Astrocyte (in vitro differentiated cells and primary cell): ENCODE measurements at regions not wholly inside any gene's neighbourhood (a gene's known extent, or its start where the extent isn't known, plus 50 kb on each side); places are given as distances from the start of the nearest gene placed in this dataset.

ENCODE experiments used
- DNase-seq: peaks from one replicate; pipeline ENCODE4 v3.0.0-alpha.2; 2010; ENCODE audit warnings: low read depth
- FAIRE-seq: peaks from 2 replicates; lab custom pipeline; 2011; peaks lifted over from hg19 to GRCh38; lab: Jason Lieb, UNC
- H2AFZ ChIP-seq: 2 replicates; pipeline ENCODE4 v1.6.0; 2012; ENCODE audit warnings: low read depth, low read length, inconsistent platforms
- H3K27ac ChIP-seq: 2 replicates; pipeline ENCODE4 v1.5.1; 2011; ENCODE audit warnings: low read depth, low read length, inconsistent platforms
- H3K27me3 ChIP-seq: 2 replicates; pipeline ENCODE4 v1.6.0; 2011; ENCODE audit warnings: low read length, inconsistent platforms; ENCODE audit not compliant: insufficient read depth
- H3K36me3 ChIP-seq: 2 replicates; pipeline ENCODE4 v1.5.1; 2011; ENCODE audit warnings: low read length, inconsistent platforms; ENCODE audit not compliant: insufficient read depth
- H3K4me1 ChIP-seq: 2 replicates; pipeline ENCODE4 v1.5.1; 2011; ENCODE audit warnings: low read length, inconsistent platforms; ENCODE audit not compliant: insufficient read depth
- H3K4me2 ChIP-seq: 2 replicates; pipeline ENCODE4 v1.6.0; 2012; ENCODE audit warnings: low read length, inconsistent platforms
- H3K4me3 ChIP-seq: 2 replicates; pipeline ENCODE4 v1.5.1; 2011; ENCODE audit warnings: low read depth, mild to moderate bottlenecking, low read length, inconsistent platforms; ENCODE audit not compliant: insufficient read depth
- H3K79me2 ChIP-seq: 2 replicates; pipeline ENCODE4 v1.6.0; 2012; ENCODE audit warnings: mild to moderate bottlenecking, low read length, inconsistent platforms; ENCODE audit not compliant: insufficient read depth
- H3K9ac ChIP-seq: 2 replicates; pipeline ENCODE4 v1.6.0; 2012; ENCODE audit warnings: mild to moderate bottlenecking, low read length, inconsistent platforms
- H3K9me3 ChIP-seq: 2 replicates; pipeline ENCODE4 v1.5.1; 2012; ENCODE audit warnings: low read depth, mild to moderate bottlenecking, low read length, inconsistent platforms; ENCODE audit not compliant: insufficient read depth
- H4K20me1 ChIP-seq: 2 replicates; pipeline ENCODE4 v1.6.0; 2012; ENCODE audit warnings: low read length, inconsistent platforms; ENCODE audit not compliant: insufficient read depth
- H3K27ac Mint-ChIP-seq: one replicate; pipeline ENCODE4 v1.8.0; 2021; ENCODE audit warnings: mild to moderate bottlenecking, mixed read lengths; ENCODE audit not compliant: unreplicated experiment
- H3K27me3 Mint-ChIP-seq: one replicate; pipeline ENCODE4 v1.8.0; 2021; ENCODE audit warnings: low read depth, mixed read lengths; ENCODE audit not compliant: unreplicated experiment
- H3K36me3 Mint-ChIP-seq: one replicate; pipeline ENCODE4 v1.8.0; 2021; ENCODE audit warnings: low read depth, mixed read lengths; ENCODE audit not compliant: unreplicated experiment
- H3K4me1 Mint-ChIP-seq: one replicate; pipeline ENCODE4 v1.8.0; 2021; ENCODE audit warnings: low read depth, mixed read lengths; ENCODE audit not compliant: unreplicated experiment
- H3K4me3 Mint-ChIP-seq: one replicate; pipeline ENCODE4 v1.8.0; 2021; ENCODE audit warnings: mild to moderate bottlenecking, moderate library complexity, mixed read lengths; ENCODE audit not compliant: unreplicated experiment
- H3K9me3 Mint-ChIP-seq: one replicate; pipeline ENCODE4 v1.8.0; 2021; ENCODE audit warnings: mild to moderate bottlenecking, mixed read lengths; ENCODE audit not compliant: unreplicated experiment
- EZH2 ChIP-seq: IDR thresholded peaks from 2 replicates; pipeline ENCODE4 v1.6.1; 2012; ENCODE audit warnings: mild to moderate bottlenecking, low read length, inconsistent platforms; ENCODE audit not compliant: insufficient read depth
- TF ChIP-seq, protein P1 (sequence below): IDR thresholded peaks from 2 replicates; pipeline ENCODE4 v1.5.1; 2011; ENCODE audit warnings: low read depth, mild to moderate bottlenecking, inconsistent platforms, low read length, moderate library complexity; ENCODE audit not compliant: insufficient read depth

DNA sequence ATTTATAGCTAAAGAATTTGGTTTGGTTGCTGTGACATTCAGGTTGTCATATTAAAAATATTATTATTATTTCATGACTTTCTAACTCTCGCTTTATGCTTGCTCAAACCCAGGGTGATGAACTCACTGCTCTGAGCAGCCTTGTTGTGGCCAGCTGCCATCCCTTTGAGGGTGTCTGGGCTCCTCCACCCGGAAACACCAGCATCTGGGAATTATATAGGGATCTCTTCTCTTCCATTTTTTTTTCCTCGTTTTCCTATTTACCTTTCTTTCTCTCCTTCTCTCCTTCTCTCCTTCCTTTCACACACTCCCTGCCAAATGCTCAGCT is 355.8 kb upstream of the SMARCA2 start:
- H3K36me3 Mint-ChIP-seq, result no peaks in the 10 kb centered on the region
- H3K27me3 Mint-ChIP-seq, result no peaks in the 10 kb centered on the region
- no peaks in the 10 kb centered on the region for H3K4me1 ChIP-seq
- no peak overlapping the region for H3K27ac ChIP-seq
- no peak for DNase-seq
- no peaks in the 10 kb centered on the region for H3K27me3 ChIP-seq
- H3K36me3 ChIP-seq, result no peaks in the 10 kb centered on the region
- no peaks in the 10 kb centered on the region for H4K20me1 ChIP-seq
- no peak overlapping the region for H3K9ac ChIP-seq
- peaks cover 8% of the 10 kb centered on the region for H3K9me3 ChIP-seq
- no peak overlapping the region for H3K4me3 ChIP-seq
- no peak overlapping the region for H2AFZ ChIP-seq
- H3K4me3 Mint-ChIP-seq, result no peak overlapping the region
- no peak for FAIRE-seq
- H3K4me1 Mint-ChIP-seq, result no peaks in the 10 kb centered on the region
- H3K27ac Mint-ChIP-seq, result no peak overlapping the region
- no peaks in the 10 kb centered on the region for H3K79me2 ChIP-seq
- no peak overlapping the region for H3K4me2 ChIP-seq
- H3K9me3 Mint-ChIP-seq, result no peaks in the 10 kb centered on the region
- no peak for TF ChIP-seq EZH2
- TF ChIP-seq, protein P1, sequence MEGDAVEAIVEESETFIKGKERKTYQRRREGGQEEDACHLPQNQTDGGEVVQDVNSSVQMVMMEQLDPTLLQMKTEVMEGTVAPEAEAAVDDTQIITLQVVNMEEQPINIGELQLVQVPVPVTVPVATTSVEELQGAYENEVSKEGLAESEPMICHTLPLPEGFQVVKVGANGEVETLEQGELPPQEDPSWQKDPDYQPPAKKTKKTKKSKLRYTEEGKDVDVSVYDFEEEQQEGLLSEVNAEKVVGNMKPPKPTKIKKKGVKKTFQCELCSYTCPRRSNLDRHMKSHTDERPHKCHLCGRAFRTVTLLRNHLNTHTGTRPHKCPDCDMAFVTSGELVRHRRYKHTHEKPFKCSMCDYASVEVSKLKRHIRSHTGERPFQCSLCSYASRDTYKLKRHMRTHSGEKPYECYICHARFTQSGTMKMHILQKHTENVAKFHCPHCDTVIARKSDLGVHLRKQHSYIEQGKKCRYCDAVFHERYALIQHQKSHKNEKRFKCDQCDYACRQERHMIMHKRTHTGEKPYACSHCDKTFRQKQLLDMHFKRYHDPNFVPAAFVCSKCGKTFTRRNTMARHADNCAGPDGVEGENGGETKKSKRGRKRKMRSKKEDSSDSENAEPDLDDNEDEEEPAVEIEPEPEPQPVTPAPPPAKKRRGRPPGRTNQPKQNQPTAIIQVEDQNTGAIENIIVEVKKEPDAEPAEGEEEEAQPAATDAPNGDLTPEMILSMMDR, result no peak

DNA sequence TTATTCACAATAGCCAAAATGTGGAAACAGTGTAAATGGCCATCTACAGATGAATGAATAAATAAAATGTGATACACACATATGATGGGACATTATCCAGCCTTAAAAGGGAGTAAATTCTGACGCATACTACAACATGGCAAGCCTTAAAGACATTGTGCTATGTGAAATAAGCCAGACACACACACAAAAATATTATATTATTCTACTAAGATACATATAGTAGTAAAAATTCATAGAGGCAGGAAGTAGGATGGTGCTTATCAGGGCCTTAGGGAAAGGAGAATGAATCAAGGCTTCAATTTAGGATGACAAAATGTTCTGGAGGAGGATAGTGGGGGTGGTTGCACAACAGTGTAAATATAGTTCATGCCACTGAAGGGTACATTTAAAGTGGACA is 346.7 kb upstream of the SMARCA2 start:
- H3K27ac ChIP-seq, result no peak overlapping the region
- no peak overlapping the region for H3K4me3 ChIP-seq
- H3K4me1 Mint-ChIP-seq, result no peaks in the 10 kb centered on the region
- no peak for TF ChIP-seq EZH2
- TF ChIP-seq, protein P1, result no peak
- H3K27ac Mint-ChIP-seq, result no peak overlapping the region
- H3K9ac ChIP-seq, result no peak overlapping the region
- H3K9me3 ChIP-seq, result peaks cover 7% of the 10 kb centered on the region
- no peaks in the 10 kb centered on the region for H3K4me1 ChIP-seq
- H2AFZ ChIP-seq, result no peak overlapping the region
- H3K36me3 ChIP-seq, result no peaks in the 10 kb centered on the region
- peaks cover 2% of the 10 kb centered on the region for H3K9me3 Mint-ChIP-seq
- H3K27me3 ChIP-seq, result no peaks in the 10 kb centered on the region
- H3K36me3 Mint-ChIP-seq, result no peaks in the 10 kb centered on the region
- DNase-seq, result no peak
- H3K79me2 ChIP-seq, result no peaks in the 10 kb centered on the region
- no peak for FAIRE-seq
- H3K27me3 Mint-ChIP-seq, result no peaks in the 10 kb centered on the region
- no peak overlapping the region for H3K4me3 Mint-ChIP-seq
- H3K4me2 ChIP-seq, result no peak overlapping the region
- no peaks in the 10 kb centered on the region for H4K20me1 ChIP-seq

DNA sequence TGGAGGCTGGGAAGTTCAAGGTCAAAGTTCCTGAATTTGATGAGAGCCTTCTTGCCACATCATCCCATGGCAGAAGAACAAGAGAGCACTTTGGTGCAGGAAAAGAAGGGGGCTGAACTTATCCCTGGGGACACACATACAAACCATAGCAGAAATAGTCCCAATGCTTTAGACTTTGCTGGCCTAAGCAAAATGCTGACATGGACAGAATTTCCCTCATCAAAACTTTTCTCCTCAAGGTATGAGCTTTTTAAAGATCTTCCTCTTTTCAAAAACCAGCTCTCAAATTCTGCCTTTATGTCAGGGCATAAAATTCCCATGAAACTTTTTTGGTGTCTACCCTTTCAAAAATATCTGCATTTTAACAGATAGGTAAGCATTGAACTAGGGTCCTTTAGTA is 341.8 kb upstream of the SMARCA2 start:
- Mint-ChIP-seq H3K27me3 (no peaks in the 10 kb centered on the region), H3K27ac (no peak overlapping the region), H3K36me3 (no peaks in the 10 kb centered on the region), H3K4me1 (no peaks in the 10 kb centered on the region), H3K4me3 (no peak overlapping the region), H3K9me3 (no peaks in the 10 kb centered on the region)
- Histone ChIP-seq H4K20me1 (no peaks in the 10 kb centered on the region), H3K27me3 (no peaks in the 10 kb centered on the region), H3K9me3 (peaks cover 7% of the 10 kb centered on the region), H3K4me1 (no peaks in the 10 kb centered on the region), H3K9ac (no peak overlapping the region), H3K79me2 (no peaks in the 10 kb centered on the region), H3K36me3 (no peaks in the 10 kb centered on the region), H2AFZ (no peak overlapping the region), H3K27ac (no peak overlapping the region), H3K4me3 (no peak overlapping the region), H3K4me2 (no peak overlapping the region)
- DNase-seq (no peak), FAIRE-seq (no peak)
- TF ChIP-seq EZH2, result no peak
- TF ChIP-seq, protein P1, result no peak
